ENCODE measurements at regions not wholly inside any gene's neighbourhood (a gene's known extent, or its start where the extent isn't known, plus 50 kb on each side); places are given as distances from the start of the nearest gene placed in this dataset.
A peak's percentile ranks its signal among the peaks of the same experiment; 100 is the strongest.
"Not testable (repeated sequence)": the region's sequence is repeated elsewhere in the genome, so short reads cannot be mapped to it uniquely, and the experiment has no call there.

GRCh38 chr4:13678186-13678924 lies 50.8 kb upstream of the BOD1L1 start:
- no peak for DNase-seq

GRCh38 chr4:13681570-13681969 lies 54.0 kb upstream of the BOD1L1 start:
- DNase-seq: no peak

DNA sequence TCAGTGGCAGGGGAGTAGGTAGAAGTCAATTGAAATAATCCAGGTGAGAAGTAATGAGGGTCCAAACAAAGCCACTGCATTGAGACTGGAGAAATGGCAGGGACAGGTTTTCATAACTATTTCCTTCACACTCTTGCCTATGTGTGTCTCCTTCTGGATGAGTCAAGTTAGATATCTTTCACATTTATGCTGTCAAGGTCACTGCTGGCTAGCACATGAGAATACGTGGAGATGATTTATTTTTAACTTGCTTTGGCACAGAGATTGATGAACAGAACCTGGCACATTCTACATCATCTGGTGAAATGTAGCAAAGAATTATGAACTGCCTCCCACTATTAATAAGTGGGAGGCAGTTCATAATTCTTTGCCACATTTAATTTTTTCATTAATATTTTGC lies 66.7 kb upstream of the BOD1L1 start:
- no peak for DNase-seq

DNA sequence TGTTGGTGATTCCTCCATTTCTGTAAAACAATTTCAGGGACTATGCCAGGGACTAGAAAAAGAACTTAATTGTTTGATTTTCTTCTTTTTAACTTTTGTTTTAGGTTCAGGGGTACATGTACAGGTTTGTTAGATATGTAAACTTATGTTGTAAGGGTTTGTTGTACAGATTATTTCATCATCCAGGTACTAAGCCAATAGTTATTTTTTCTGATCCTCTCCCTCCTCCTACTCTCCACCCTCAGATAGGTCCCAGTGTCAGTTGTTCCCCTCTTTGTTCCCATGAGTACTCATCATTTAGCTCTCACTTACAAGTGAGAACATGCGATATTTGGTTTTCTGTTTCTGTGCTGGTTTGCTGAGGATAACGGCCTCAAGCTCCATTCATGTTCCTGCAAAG lies 70.8 kb upstream of the BOD1L1 start:
- DNase-seq: no peak

DNA sequence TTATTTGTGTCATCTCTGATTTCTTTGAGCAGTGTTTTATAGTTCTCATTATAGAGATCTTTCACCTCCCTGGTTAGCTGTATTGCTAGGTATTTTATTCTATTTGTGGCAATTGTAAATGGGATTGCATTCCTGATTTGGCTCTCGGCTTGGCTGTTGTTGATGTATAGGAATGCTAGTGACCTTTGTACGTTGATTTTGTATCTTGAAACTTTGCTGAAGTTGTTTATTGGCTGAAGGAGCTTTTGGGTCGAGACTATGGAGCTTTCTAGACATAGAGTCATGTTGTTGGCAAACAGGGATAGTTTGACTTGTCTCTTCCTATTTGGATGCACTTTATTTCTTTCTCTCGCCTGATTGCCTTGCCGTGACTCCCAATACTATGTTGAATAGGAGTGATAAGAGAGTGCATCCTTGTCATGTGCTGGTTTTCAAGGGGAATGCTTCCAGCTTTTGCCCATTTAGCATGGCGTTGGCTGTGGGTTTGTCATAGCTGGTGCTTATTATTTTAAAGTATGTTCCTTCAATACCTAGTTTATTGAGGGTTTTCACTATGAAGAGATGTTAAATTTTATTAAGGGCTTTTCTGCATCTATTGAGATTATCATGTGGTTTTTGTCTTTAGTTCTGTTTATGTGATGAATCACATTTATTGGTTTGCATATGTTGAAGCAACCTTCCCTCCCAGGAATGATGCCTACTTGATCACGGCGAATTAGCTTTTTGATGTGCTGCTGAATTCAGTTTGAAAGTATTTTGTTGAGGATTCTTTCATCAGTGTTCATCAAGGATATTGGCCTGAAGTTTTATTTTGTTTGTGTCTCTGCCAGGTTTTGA lies 72.7 kb upstream of the BOD1L1 start:
- peak; percentile 79 for DNase-seq

- not testable (repeated sequence) for DNase-seq
These were observed 73.3 kb upstream of the BOD1L1 start for GRCh38 chr4:13700858-13701140.

GRCh38 chr4:13701937-13702446 lies 74.5 kb upstream of the BOD1L1 start:
- peak; percentile 52 for DNase-seq

DNA sequence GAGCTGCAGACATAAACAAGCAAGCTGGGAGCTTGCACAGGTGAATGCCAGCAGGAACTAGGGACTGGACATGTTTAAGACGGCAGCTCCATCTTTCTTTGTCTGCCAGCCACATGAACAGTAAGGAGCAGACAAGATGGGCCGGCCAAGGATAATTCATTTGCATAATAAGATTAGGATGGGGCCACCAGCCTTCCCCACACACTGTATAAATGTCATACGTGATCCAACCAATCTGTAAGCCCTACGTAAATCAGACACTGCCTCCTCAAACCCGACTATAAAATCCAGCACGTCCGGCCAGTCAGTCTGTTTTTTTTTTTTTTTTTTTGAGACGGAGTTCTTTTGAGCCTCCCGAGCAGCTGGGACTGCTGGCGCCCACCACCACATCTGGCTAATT lies 75.6 kb upstream of the BOD1L1 start:
- DNase-seq: no peak

DNA sequence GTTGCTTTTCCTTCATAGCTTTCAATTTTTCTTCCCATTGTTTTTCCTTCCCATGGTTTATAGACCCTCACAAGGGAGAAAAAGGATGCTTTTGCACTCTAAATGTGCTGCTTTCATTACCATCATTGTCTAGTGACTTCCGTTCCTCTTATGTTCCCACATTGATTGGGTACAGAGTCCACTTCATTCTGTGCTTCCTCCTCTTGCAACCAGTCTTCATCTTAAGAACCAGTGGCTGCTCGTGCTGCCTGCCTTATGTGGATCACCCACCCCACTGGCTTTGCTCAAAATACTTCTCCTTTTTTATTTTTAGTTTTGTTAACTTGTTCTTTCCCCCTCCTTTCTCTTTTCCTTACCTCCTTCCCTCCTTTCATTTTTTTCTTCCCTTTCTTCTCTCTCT lies 76.5 kb upstream of the BOD1L1 start:
- DNase-seq: no peak

DNA sequence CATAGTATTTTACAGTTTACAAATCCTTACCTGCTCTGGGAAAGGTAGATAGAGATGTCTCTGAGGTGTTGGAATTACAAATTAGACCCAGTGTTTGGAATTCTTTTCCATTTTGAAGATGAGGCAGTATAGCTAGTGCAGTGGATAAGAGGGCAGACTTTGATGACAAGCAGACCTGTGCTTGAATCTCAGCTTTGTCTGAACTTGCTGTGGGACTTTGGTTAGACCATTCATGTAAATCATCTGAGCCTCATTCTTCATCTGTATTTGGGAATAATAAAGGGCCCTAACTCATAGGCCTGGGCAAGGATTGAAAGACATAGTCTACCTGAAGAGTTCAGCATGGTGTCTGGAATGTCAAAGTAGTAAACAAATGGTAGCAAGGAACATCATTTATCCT lies 77.2 kb upstream of the BOD1L1 start:
- no peak for DNase-seq

DNA sequence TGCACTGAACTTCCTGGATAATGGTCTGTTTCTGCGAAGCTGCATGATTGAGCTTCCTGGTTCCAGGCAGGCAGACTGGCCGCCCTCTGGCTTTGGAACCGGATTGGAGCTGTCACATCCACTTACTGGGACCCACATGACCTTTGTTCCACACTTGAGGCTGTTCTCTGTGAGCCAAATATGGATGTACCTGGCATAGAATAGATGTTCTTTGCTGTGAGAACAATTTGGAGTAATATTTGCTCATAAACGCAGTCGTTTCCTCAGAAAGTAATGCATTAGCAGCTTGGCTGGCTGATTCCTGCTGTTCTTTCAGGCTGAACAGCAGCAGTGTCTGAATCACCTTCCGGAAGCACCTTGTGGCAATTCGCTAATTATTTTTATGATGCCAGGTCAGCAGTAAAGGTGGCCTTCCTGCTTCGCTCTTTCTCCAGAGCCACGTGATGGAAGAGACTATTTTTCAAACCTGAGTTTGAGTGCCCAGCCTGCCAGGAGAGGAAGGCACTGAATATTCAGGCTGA lies 78.1 kb upstream of the BOD1L1 start:
- no peak for DNase-seq

- DNase-seq: no peak
These were observed 78.6 kb upstream of the BOD1L1 start for GRCh38 chr4:13706120-13706519.

GRCh38 chr4:13706716-13707115 lies 79.2 kb upstream of the BOD1L1 start:
- no peak for DNase-seq

GRCh38 chr4:13710246-13710885 lies 82.8 kb upstream of the BOD1L1 start:
- no peak for DNase-seq

DNA sequence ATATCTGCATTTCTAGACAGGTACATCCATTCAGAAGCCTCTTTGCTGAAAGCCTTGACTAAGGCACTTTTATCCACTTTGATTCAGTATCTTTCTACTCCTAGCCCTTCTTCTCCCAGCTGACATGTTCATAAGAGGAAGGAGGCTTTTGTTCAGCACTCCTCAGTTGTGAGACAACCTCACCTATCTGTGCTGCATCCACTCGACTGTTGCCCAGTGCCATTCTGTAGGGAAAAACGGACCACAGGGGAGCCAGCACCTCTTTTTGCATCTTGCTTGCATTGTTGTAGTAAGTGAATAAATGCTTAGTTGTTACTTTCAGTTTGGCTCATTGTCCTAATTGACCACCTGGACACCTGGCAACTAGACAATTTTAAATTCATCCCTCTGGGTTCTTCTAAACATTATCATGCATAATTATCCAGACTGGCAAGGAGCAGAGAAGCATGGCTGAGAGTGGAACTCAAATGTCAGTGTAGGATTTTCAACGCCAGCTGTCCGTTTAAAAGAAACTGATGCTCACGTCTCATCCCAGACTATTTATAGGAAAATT lies 83.8 kb upstream of the BOD1L1 start:
- DNase-seq: no peak

GRCh38 chr4:13721894-13722293 lies 94.4 kb upstream of the BOD1L1 start:
- no peak for DNase-seq

GRCh38 chr4:13722649-13723048 lies 95.1 kb upstream of the BOD1L1 start:
- DNase-seq: no peak

GRCh38 chr4:13728761-13729160 lies 101.2 kb upstream of the BOD1L1 start:
- no peak for DNase-seq

DNA sequence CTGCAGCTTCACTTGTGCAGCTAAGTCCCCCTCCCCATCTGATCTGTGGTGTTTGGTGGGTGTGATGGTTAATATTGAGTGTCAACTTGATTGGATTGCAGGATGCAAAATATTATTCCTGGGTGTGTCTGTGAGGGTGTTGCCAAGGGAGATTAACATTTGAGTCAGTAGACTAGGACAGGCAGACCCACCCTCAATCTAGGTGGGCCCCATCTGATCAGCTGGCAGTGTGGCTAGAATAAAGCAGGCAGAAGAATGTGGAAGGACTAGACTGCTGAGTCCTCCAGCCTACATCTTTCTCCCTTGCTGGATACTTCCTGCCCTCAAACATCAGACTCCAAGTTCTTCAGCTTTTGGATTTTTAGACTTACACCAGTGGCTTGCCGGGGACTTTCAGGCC lies 103.5 kb upstream of the BOD1L1 start:
- DNase-seq: no peak

DNA sequence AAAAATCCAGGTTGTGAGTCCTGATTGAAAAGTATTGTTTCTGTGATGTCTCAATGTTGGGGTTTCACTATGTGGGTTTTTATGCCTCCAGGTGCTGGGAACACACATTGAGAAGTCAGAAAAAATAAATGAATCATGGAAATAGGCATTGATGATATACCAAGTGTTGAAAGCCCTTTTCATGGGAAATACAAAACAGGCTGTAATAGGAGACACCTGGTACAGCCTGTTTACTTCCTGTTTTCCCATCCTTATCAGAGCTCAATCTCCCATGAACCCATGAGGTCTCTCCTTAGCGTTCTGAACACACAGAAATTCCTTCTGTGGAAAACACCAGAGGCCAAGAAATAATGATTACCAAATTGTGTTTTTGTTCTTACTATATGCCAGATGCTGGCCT lies 106.3 kb upstream of the BOD1L1 start:
- no peak for DNase-seq

GRCh38 chr4:13750594-13750993 lies 123.1 kb upstream of the BOD1L1 start:
- DNase-seq: no peak

- DNase-seq: not testable (repeated sequence)
These were observed 134.1 kb upstream of the BOD1L1 start for GRCh38 chr4:13761581-13761980.

DNA sequence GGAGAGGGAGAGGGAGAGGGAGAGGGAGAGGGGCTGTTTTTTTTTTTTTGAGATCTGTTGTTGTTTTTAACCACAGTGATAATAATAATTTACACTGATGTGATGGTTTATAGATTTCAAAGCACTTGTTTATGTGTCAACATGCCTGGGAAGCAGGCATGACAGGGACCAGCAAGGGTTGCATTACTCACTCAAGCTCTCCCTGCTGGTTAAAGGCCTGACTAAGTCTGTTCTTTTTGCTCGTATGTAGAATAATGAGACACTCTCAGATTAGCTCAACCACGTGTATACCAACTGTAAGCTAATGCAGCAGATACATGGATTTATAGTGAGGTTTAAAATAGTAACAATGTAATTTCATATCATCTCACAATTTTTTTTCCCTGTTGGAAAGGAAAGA lies 134.6 kb upstream of the BOD1L1 start:
- no peak for DNase-seq
